KMS-11 (cell line): ENCODE measurements at regions not wholly inside any gene's neighbourhood (a gene's known extent, or its start where the extent isn't known, plus 50 kb on each side); places are given as distances from the start of the nearest gene placed in this dataset.

ENCODE experiments used
- H2AFZ ChIP-seq: fragments of 200-600 bp; sonication (generic); 2 replicates; pipeline ENCODE4 v1.6.1; 2016; ENCODE audit warnings: antibody characterized with exemption, mixed run types, low read depth
- H3K27ac ChIP-seq: fragments of 200-600 bp; sonication (generic); 2 replicates; pipeline ENCODE4 v1.6.1; 2016; ENCODE audit warnings: mild to moderate bottlenecking, mixed run types
- H3K27me3 ChIP-seq: fragments of 200-600 bp; sonication (generic); 2 replicates; pipeline ENCODE4 v1.6.1; 2017; ENCODE audit warnings: mild to moderate bottlenecking, low read depth, mixed run types, moderate library complexity; ENCODE audit not compliant: insufficient read depth
- H3K36me3 ChIP-seq: fragments of 200-600 bp; sonication (generic); 2 replicates; pipeline ENCODE4 v1.6.1; 2017; ENCODE audit warnings: mild to moderate bottlenecking, mixed run types; ENCODE audit not compliant: insufficient read depth
- H3K4me1 ChIP-seq: fragments of 200-600 bp; sonication (generic); 2 replicates; pipeline ENCODE4 v1.6.1; 2016; ENCODE audit warnings: mild to moderate bottlenecking, low read depth, mixed run types; ENCODE audit not compliant: poor library complexity, severe bottlenecking
- H3K4me2 ChIP-seq: fragments of 200-600 bp; sonication (generic); 2 replicates; pipeline ENCODE4 v1.7.0; 2016; ENCODE audit warnings: mild to moderate bottlenecking, mixed run types
- H3K4me3 ChIP-seq: fragments of 200-600 bp; sonication (generic); IDR thresholded peaks from 2 replicates; pipeline ENCODE4 v1.6.1; 2017; ENCODE audit warnings: low read depth, low read length, mixed read lengths; ENCODE audit not compliant: insufficient read depth
- H3K79me2 ChIP-seq: fragments of 200-600 bp; sonication (generic); 2 replicates; pipeline ENCODE4 v1.6.1; 2016; ENCODE audit warnings: low read depth, mixed run types; ENCODE audit not compliant: insufficient read depth
- H3K9ac ChIP-seq: fragments of 200-600 bp; sonication (generic); 2 replicates; pipeline ENCODE4 v1.6.1; 2016; ENCODE audit warnings: mild to moderate bottlenecking, mixed run types
- H4K20me1 ChIP-seq: fragments of 200-600 bp; sonication (generic); 2 replicates; pipeline ENCODE4 v1.6.1; 2016; ENCODE audit warnings: mild to moderate bottlenecking, mixed run types; ENCODE audit not compliant: insufficient read depth
- TF ChIP-seq, protein P1 (sequence below): fragments of 200-600 bp; sonication (generic); conservative IDR thresholded peaks from 2 replicates; pipeline ENCODE4 v1.6.1; 2017; ENCODE audit warnings: low read depth, mild to moderate bottlenecking, antibody characterized with exemption, low read length, moderate library complexity, mixed read lengths

GRCh38 chr13:62643799-62644524 is 1228.3 kb upstream of the PCDH20 start:
- Histone ChIP-seq H3K4me2 (no peak overlapping the region), H2AFZ (no peak overlapping the region), H3K4me1 (no peaks in the 10 kb centered on the region)

GRCh38 chr13:62643007-62643483 is 1227.4 kb upstream of the PCDH20 start:
- H3K4me2 ChIP-seq, result no peak overlapping the region
- no peaks in the 10 kb centered on the region for H3K36me3 ChIP-seq
- no peak overlapping the region for H2AFZ ChIP-seq
- TF ChIP-seq, protein P1, sequence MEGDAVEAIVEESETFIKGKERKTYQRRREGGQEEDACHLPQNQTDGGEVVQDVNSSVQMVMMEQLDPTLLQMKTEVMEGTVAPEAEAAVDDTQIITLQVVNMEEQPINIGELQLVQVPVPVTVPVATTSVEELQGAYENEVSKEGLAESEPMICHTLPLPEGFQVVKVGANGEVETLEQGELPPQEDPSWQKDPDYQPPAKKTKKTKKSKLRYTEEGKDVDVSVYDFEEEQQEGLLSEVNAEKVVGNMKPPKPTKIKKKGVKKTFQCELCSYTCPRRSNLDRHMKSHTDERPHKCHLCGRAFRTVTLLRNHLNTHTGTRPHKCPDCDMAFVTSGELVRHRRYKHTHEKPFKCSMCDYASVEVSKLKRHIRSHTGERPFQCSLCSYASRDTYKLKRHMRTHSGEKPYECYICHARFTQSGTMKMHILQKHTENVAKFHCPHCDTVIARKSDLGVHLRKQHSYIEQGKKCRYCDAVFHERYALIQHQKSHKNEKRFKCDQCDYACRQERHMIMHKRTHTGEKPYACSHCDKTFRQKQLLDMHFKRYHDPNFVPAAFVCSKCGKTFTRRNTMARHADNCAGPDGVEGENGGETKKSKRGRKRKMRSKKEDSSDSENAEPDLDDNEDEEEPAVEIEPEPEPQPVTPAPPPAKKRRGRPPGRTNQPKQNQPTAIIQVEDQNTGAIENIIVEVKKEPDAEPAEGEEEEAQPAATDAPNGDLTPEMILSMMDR, result no peak
- no peak overlapping the region for H3K27ac ChIP-seq
- no peak overlapping the region for H3K4me3 ChIP-seq
- H3K4me1 ChIP-seq, result no peaks in the 10 kb centered on the region
- no peak overlapping the region for H3K9ac ChIP-seq
- no peaks in the 10 kb centered on the region for H3K79me2 ChIP-seq
- H4K20me1 ChIP-seq, result no peaks in the 10 kb centered on the region
- no peaks in the 10 kb centered on the region for H3K27me3 ChIP-seq

More at GRCh38 chr13:62643799-62644524, 1228.3 kb upstream of the PCDH20 start:
- Histone ChIP-seq H3K27ac (no peak overlapping the region), H3K4me3 (no peak overlapping the region), H3K36me3 (no peaks in the 10 kb centered on the region), H3K27me3 (no peaks in the 10 kb centered on the region), H3K9ac (no peak overlapping the region), H4K20me1 (no peaks in the 10 kb centered on the region), H3K79me2 (no peaks in the 10 kb centered on the region)
- TF ChIP-seq, protein P1, result no peak

DNA sequence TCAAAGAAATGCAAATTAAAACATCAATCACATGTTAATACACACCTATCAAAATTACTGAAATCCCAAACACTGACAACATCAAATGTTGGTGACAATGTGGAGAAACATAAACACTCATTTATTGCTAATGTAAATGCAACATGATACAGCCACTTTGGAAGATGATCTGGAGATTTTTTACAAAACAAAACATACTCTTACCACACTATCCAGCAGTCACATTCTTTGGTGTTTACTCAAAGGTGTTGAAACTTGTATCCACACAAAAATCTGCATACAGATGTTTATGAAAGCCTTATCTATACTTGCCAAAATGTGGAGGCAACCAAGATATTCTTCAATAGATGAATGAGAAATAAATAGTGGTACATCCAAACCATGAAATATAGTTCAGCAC is 1219.5 kb upstream of the PCDH20 start:
- no peaks in the 10 kb centered on the region for H3K27me3 ChIP-seq
- no peak overlapping the region for H3K9ac ChIP-seq
- no peak overlapping the region for H2AFZ ChIP-seq
- no peaks in the 10 kb centered on the region for H3K36me3 ChIP-seq
- TF ChIP-seq, protein P1, result no peak
- no peak overlapping the region for H3K4me3 ChIP-seq
- H3K79me2 ChIP-seq, result no peaks in the 10 kb centered on the region
- H4K20me1 ChIP-seq, result no peaks in the 10 kb centered on the region
- H3K4me1 ChIP-seq, result no peaks in the 10 kb centered on the region
- no peak overlapping the region for H3K4me2 ChIP-seq
- no peak overlapping the region for H3K27ac ChIP-seq

- TF ChIP-seq, protein P1, result no peak
- H3K9ac ChIP-seq, result no peak overlapping the region
Measured at GRCh38 chr13:62633448-62633847, 1217.8 kb upstream of the PCDH20 start.

More at GRCh38 chr13:62633448-62633847, 1217.8 kb upstream of the PCDH20 start:
- H3K4me3 ChIP-seq, result no peak overlapping the region
- H3K4me1 ChIP-seq, result no peaks in the 10 kb centered on the region
- no peak overlapping the region for H3K4me2 ChIP-seq
- no peaks in the 10 kb centered on the region for H3K36me3 ChIP-seq
- no peaks in the 10 kb centered on the region for H4K20me1 ChIP-seq
- H3K79me2 ChIP-seq, result no peaks in the 10 kb centered on the region
- H3K27me3 ChIP-seq, result no peaks in the 10 kb centered on the region
- no peak overlapping the region for H3K27ac ChIP-seq
- H2AFZ ChIP-seq, result no peak overlapping the region
